ENCODE measurements at regions not wholly inside any gene's neighbourhood (a gene's known extent, or its start where the extent isn't known, plus 50 kb on each side); places are given as distances from the start of the nearest gene placed in this dataset.

- Mint-ChIP-seq H3K4me3 (no peak overlapping the region), H3K4me1 (ENCODE audit: low read depth) (no peaks in the 10 kb centered on the region), H3K9me3 (no peaks in the 10 kb centered on the region), H3K27me3 (peaks cover 58% of the 10 kb centered on the region), H3K36me3 (ENCODE audit: low read depth) (no peaks in the 10 kb centered on the region), H3K27ac (no peak overlapping the region)
- no peaks in the 10 kb centered on the region for H3K36me3 ChIP-seq (ENCODE audit: insufficient read depth, low read length)
- ChIA-PET CTCF (no interaction called here), POLR2A (no interaction called here)
- no peaks in the 10 kb centered on the region for H3K4me1 ChIP-seq (ENCODE audit: insufficient read depth, low read length)
- H3K9me3 ChIP-seq (ENCODE audit: control insufficient read depth in 1 of 2, insufficient read depth in 1 of 2, low read length in 2 of 2): peaks cover 6 to 9% of the 10 kb centered on the region in 2 experiments
- TF ChIP-seq CTCF (IDR thresholded peaks at IDR 0.05): no peak
- H3K27me3 ChIP-seq (ENCODE audit: control insufficient read depth in 1 of 2, insufficient read depth in 2 of 2, low read length in 2 of 2): peaks cover 7 to 15% of the 10 kb centered on the region in 2 experiments
- no peak overlapping the region for H3K27ac ChIP-seq (ENCODE audit: low read depth in 1 of 2, low read length in 2 of 2)
- ATAC-seq (ENCODE audit: poor library complexity) (no peak), DNase-seq (no peak)
- no peak overlapping the region for H3K4me3 ChIP-seq (ENCODE audit: low read length)
- intact Hi-C loops (cut with DNase I, micrococcal nuclease): loop anchor here in 1 of 2 experiments (10.0 kb wide), 1 partner anchor 424 kb away; no protein-coding TSS in a partner anchor
Observed at GRCh38 chr20:56979125-56979524, 287.3 kb downstream of the BMP7 start.

GRCh38 chr20:56981301-56981700, 285.1 kb downstream of the BMP7 start:
- peaks cover 3 to 10% of the 10 kb centered on the region in 2 experiments for H3K9me3 ChIP-seq (ENCODE audit: control insufficient read depth in 1 of 2, insufficient read depth in 1 of 2, low read length in 2 of 2)
- DNase-seq (no peak), ATAC-seq (ENCODE audit: poor library complexity) (no peak)
- no peak for TF ChIP-seq CTCF (IDR thresholded peaks at IDR 0.05)
- H3K4me1 ChIP-seq (ENCODE audit: insufficient read depth, low read length): no peaks in the 10 kb centered on the region
- peaks cover 36% of the 10 kb centered on the region for H3K27me3 Mint-ChIP-seq
- intact Hi-C loops (cut with DNase I, micrococcal nuclease): no loop called here
- POLR2A ChIA-PET: no interaction called here
- CTCF ChIA-PET: no interaction called here
- no peaks in the 10 kb centered on the region for H3K27me3 ChIP-seq (ENCODE audit: control insufficient read depth in 1 of 2, insufficient read depth in 2 of 2, low read length in 2 of 2)
- no peaks in the 10 kb centered on the region for H3K36me3 ChIP-seq (ENCODE audit: insufficient read depth, low read length)
- no peak overlapping the region for H3K4me3 Mint-ChIP-seq
- no peak overlapping the region for H3K27ac Mint-ChIP-seq
- no peak overlapping the region for H3K27ac ChIP-seq (ENCODE audit: low read depth in 1 of 2, low read length in 2 of 2)
- no peaks in the 10 kb centered on the region for H3K36me3 Mint-ChIP-seq (ENCODE audit: low read depth)
- H3K4me1 Mint-ChIP-seq (ENCODE audit: low read depth): no peaks in the 10 kb centered on the region
- H3K4me3 ChIP-seq (ENCODE audit: low read length): no peak overlapping the region
- H3K9me3 Mint-ChIP-seq: peaks cover 3% of the 10 kb centered on the region

- H3K4me1 Mint-ChIP-seq (ENCODE audit: low read depth): no peaks in the 10 kb centered on the region
- H3K36me3 Mint-ChIP-seq (ENCODE audit: low read depth): no peaks in the 10 kb centered on the region
- H3K27me3 Mint-ChIP-seq: peaks cover 15% of the 10 kb centered on the region
- no peak for DNase-seq
- Histone ChIP-seq H3K27ac (ENCODE audit: low read depth in 1 of 2, low read length in 2 of 2) (no peak overlapping the region), H3K4me3 (ENCODE audit: low read length) (no peak overlapping the region), H3K9me3 (ENCODE audit: control insufficient read depth in 1 of 2, insufficient read depth in 1 of 2, low read length in 2 of 2) (peaks cover 7 to 10% of the 10 kb centered on the region in 2 experiments), H3K36me3 (ENCODE audit: insufficient read depth, low read length) (no peaks in the 10 kb centered on the region), H3K4me1 (ENCODE audit: insufficient read depth, low read length) (no peaks in the 10 kb centered on the region), H3K27me3 (ENCODE audit: control insufficient read depth in 1 of 2, insufficient read depth in 2 of 2, low read length in 2 of 2) (no peaks in the 10 kb centered on the region)
- ChIA-PET POLR2A (no interaction called here), CTCF (no interaction called here)
- peaks cover 11% of the 10 kb centered on the region for H3K9me3 Mint-ChIP-seq
- TF ChIP-seq CTCF (IDR thresholded peaks at IDR 0.05): no peak
- H3K4me3 Mint-ChIP-seq: no peak overlapping the region
- intact Hi-C loops (cut with DNase I, micrococcal nuclease): no loop called here
- no peak for ATAC-seq (ENCODE audit: poor library complexity)
- no peak overlapping the region for H3K27ac Mint-ChIP-seq
Observed at GRCh38 chr20:56983813-56984212, 282.6 kb downstream of the BMP7 start.

All from CD4-positive, alpha-beta T cell (primary cell).